ENCODE measurements at regions not wholly inside any gene's neighbourhood (a gene's known extent, or its start where the extent isn't known, plus 50 kb on each side); places are given as distances from the start of the nearest gene placed in this dataset.
"Not testable (repeated sequence)": the region's sequence is repeated elsewhere in the genome, so short reads cannot be mapped to it uniquely, and the experiment has no call there.

DNA sequence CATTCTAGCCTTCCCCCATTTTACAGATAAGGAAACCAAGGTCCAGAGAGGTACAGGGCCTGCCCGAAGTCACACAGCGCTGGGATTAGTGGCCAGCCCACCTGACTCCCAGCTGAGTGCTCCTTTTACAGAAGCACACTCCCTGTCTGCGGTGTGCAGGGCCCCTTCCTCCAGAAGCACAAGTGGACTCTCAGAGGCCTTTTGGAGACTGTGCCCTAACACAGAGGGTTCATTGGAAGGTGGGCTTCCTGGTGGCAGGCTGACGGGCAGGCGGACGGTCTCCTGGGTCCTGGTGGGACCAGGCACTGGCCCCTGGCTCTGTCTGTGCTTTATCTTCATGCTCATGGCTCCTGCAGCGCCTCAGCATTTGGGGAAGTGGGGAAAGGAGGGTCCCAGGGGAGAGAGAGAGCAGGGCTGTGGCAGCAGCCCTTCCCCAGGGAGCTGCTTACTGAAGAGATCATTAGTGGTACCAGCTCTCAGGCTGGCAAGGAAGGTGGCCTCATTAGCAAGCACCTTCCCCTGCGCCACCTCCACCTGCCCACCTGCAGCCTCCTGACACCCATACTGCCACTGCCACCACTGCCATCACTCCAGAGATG is 83.1 kb upstream of the GOLGA6L4 start:
- DNase-seq, result not testable (repeated sequence)

DNA sequence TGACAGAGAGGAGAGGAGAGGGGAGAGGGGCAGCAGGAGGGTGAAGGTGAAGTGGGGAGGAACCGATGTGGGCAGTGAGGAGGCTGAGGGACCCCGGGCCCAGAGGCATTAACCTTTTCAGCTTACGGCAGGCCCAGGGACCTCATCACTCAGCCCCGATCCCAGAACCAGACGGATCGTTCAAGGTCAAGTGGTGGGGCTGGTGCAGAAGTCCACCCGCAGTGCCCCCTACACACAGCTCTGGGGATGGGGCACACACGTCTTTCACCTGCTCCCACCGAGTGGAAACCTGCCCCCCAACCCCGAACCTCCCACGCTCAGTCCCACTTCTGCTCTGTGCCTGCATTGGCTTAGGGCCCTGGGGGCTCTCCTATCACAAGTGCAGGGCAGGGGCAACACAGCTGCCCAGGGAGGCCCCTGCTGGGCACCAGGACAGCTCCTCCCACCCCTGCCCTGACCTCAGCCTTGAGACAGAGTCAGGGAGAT is 81.9 kb upstream of the GOLGA6L4 start:
- DNase-seq, result not testable (repeated sequence)

GRCh38 chr15:84154314-84154713 is 81.3 kb upstream of the GOLGA6L4 start:
- DNase-seq, result not testable (repeated sequence)

DNA sequence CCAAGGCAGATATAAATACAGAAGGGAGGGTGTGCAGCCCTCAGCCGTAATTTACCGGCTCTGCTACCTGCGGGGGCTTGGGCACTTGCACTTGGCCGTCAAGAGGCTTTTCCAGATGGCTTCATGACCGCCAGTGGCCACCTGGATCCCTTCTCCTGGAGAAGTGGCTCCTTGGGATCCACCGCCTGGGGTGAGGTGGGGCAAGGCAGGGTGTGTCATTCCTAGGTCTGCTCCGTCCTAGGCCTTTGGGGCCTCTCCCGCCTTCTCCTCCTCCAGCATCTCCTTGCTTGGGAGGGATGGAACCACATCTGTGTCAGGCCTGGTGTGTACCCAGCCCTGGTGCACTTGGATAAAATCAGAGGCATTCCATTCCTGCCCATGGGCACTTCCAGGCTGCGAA is 80.8 kb upstream of the GOLGA6L4 start:
- not testable (repeated sequence) for DNase-seq

- DNase-seq, result not testable (repeated sequence)
Measured at GRCh38 chr15:84155792-84156587, 79.6 kb upstream of the GOLGA6L4 start.

DNA sequence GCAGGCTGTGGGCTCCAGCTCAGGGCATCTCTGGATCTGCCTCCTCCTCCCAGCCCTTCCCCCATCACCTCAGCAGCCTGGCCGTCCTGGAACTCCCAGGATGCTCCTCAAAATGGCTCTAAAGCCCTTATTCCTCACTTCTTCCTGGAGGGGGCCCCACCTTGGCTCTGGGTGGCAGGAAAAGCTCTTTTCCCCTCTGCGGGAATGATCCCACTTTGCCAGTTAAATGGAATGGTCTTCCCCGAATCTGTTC is 79.1 kb upstream of the GOLGA6L4 start:
- not testable (repeated sequence) for DNase-seq

DNA sequence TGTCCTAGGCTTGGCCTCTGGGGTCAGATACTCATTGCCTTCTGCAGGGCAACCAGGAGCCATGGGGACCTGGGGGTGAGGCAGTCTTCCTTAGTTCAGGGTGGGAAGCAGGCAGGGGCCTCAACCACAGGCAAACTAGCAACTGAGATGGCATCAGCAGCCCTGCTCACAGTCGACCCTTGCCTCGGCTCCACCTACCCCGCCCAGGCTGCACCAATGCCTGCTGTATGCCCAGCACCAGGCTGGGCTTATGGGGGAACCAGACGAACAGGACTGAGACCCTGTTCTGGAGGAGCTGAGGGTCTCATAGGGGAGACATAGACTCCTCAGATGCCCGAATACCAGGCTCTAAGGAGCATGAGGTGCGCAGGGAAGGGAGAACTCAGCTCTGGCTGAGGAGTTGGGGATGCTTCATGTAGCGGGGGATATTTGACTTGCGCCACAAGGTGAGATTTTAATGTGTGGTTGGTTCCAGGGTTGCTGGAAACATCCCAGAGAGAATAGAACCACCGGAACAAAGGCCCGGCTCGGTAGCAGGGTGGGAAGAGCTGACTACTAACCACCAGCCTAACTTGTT is 78.4 kb upstream of the GOLGA6L4 start:
- not testable (repeated sequence) for DNase-seq

GRCh38 chr15:84157857-84158256 is 77.7 kb upstream of the GOLGA6L4 start:
- DNase-seq, result not testable (repeated sequence)

- DNase-seq, result not testable (repeated sequence)
Measured at GRCh38 chr15:84159346-84160269, 76.0 kb upstream of the GOLGA6L4 start.

GRCh38 chr15:84164423-84165292 is 70.9 kb upstream of the GOLGA6L4 start:
- DNase-seq, result not testable (repeated sequence)

GRCh38 chr15:84170029-84170428 is 65.5 kb upstream of the GOLGA6L4 start:
- not testable (repeated sequence) for DNase-seq

DNA sequence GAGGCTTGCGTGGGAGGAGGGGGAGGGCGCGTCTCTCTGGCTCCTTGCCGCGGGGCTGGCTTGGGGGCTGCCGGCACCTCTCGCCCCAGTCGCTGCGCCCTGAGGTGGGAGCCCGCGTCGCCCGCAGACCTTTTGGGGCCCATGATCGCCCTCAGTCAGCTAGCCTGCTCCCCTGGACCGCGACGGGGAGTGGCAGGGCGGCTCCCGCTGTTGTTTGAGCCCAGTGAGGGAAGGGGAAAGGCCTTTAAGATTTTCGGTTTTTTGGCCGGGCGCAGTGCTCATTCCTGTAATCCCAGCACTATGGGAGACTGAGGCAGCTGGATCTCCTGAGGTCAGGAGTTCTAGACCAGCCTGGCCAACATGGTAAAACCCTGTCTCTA is 62.4 kb upstream of the GOLGA6L4 start:
- not testable (repeated sequence) for DNase-seq
